IgD-negative memory B cell (primary cell): ENCODE measurements at regions not wholly inside any gene's neighbourhood (a gene's known extent, or its start where the extent isn't known, plus 50 kb on each side); places are given as distances from the start of the nearest gene placed in this dataset.
A peak's percentile ranks its signal among the peaks of the same experiment; 100 is the strongest.

Source experiments
- H3K27ac Mint-ChIP-seq, 3 donors: one replicate each; pipeline ENCODE4 v1.8.0; 2020 to 2022; ENCODE audit warnings: mild to moderate bottlenecking in 3 of 3, mixed read lengths in 3 of 3, moderate library complexity in 1 of 3
- H3K27me3 Mint-ChIP-seq: one replicate; pipeline ENCODE4 v1.8.0; 2021; ENCODE audit warnings: mixed read lengths
- H3K36me3 Mint-ChIP-seq: one replicate; pipeline ENCODE4 v1.8.0; 2020; ENCODE audit warnings: mild to moderate bottlenecking, mixed read lengths
- H3K4me1 Mint-ChIP-seq, 3 donors: one replicate each; pipeline ENCODE4 v1.8.0; 2020 to 2022; ENCODE audit warnings: mixed read lengths in 3 of 3, mild to moderate bottlenecking in 1 of 3
- H3K4me3 Mint-ChIP-seq, 4 donors: one replicate each; pipeline ENCODE4 v1.8.0; 2020 to 2022; ENCODE audit warnings: mild to moderate bottlenecking in 4 of 4, mixed read lengths in 4 of 4, moderate library complexity in 3 of 4
- H3K9me3 Mint-ChIP-seq, 3 donors: one replicate each; pipeline ENCODE4 v1.8.0; 2020 to 2021; ENCODE audit warnings: mixed read lengths in 3 of 3, mild to moderate bottlenecking in 1 of 3

- Mint-ChIP-seq H3K27me3 (peaks cover 2% of the 10 kb centered on the region), H3K4me1 (peaks cover 5 to 9% (median 9%) of the 10 kb centered on the region in 3 donors), H3K4me3 (no peak overlapping the region)
Observed at GRCh38 chr6:40799296-40800140, 212.4 kb upstream of the LRFN2 start.

GRCh38 chr6:40798069-40798770, 211.1 kb upstream of the LRFN2 start:
- no peaks in the 10 kb centered on the region for H3K36me3 Mint-ChIP-seq
- H3K27ac Mint-ChIP-seq = no peak overlapping the region
- H3K27me3 Mint-ChIP-seq = peaks cover 5% of the 10 kb centered on the region
- no peak overlapping the region for H3K4me3 Mint-ChIP-seq
- H3K4me1 Mint-ChIP-seq = peaks cover 0 to 1% (median 0%) of the 10 kb centered on the region in 3 donors
- H3K9me3 Mint-ChIP-seq = no peaks in the 10 kb centered on the region

More at GRCh38 chr6:40799296-40800140, 212.4 kb upstream of the LRFN2 start:
- Mint-ChIP-seq H3K36me3 (no peaks in the 10 kb centered on the region), H3K27ac (peak overlapping the region in 1 of 3 donors; percentile 83), H3K9me3 (no peaks in the 10 kb centered on the region)

DNA sequence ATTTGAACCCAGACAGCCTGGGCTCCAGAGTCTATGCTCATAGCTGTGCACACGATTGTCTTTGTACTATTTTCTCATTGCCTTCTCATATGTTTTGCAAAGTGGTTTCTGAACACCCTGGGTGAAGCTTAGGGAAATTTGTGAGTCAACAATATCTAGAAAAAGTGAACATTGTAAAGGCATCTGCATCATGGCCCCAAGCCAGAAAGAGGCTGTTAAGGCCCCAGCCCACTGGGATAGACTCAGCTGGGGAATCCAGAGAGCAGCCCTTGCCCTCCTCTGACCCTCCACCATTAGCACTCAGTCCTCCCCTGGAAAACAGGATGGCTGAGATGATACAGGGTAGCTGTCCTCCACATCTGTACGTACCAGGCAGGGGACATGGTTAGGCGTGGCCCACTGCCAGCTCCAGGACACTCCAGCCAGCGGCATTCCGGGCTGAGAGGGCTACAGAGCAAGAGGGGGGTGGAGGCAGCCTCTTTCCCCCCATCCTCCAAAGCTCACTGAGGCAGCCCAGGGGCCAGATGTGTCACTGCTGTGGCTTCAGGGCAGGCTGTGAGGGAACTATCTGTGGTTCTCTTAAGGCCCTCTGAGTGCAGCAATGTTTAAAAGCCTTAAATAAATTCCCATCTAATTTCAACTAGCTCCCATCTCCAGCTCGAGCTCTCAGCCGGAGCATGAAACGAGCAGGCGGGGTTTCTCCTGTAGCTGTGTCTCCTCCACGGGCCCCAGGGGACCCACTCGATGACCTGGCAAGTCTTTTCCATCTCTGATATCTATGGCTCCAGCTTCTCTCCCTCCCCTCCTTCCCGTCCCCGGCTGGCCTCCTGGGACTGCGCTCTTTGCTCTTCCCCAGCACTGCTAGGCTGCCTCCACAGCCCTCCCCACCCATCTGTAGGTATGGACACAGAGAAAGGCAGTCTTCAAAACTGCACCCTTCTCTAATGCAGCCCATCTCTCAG, 209.4 kb upstream of the LRFN2 start:
- H3K27ac Mint-ChIP-seq = no peak overlapping the region
- H3K4me1 Mint-ChIP-seq = peaks cover 0 to under 1% (median 0%) of the 10 kb centered on the region in 3 donors
- H3K4me3 Mint-ChIP-seq = no peak overlapping the region
- H3K9me3 Mint-ChIP-seq = no peaks in the 10 kb centered on the region
- H3K36me3 Mint-ChIP-seq = no peaks in the 10 kb centered on the region
- peaks cover 6% of the 10 kb centered on the region for H3K27me3 Mint-ChIP-seq

DNA sequence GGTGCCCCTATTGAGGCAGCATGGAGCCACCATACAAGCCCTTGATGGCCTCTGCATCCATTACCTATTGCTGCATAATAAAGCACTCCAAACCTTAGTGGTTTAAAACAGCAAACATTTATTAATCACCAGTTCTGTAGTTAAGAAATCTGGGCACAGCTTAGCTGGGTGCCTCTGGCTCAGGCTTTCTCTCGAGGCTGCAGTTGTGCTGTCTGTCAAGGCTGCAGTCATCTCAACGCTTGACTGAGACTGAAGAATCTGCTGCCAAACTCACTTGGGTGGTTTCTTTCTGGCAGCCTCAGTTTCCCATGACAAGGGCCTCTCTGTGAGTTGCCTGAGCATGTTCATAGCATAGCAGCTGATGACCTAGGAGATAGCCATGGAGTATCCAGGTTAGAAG, 207.4 kb upstream of the LRFN2 start:
- Mint-ChIP-seq H3K9me3 (no peaks in the 10 kb centered on the region), H3K4me3 (no peak overlapping the region), H3K36me3 (peaks cover 1% of the 10 kb centered on the region), H3K4me1 (peaks cover 0 to 2% (median 0%) of the 10 kb centered on the region in 3 donors), H3K27me3 (peaks cover 6% of the 10 kb centered on the region), H3K27ac (no peak overlapping the region)

GRCh38 chr6:40792183-40792582, 205.0 kb upstream of the LRFN2 start:
- Mint-ChIP-seq H3K4me3 (no peak overlapping the region), H3K27me3 (peaks cover 4% of the 10 kb centered on the region), H3K4me1 (peaks cover 5 to 6% (median 5%) of the 10 kb centered on the region in 3 donors), H3K9me3 (no peaks in the 10 kb centered on the region), H3K27ac (no peak overlapping the region), H3K36me3 (peaks cover 1% of the 10 kb centered on the region)

- no peak overlapping the region for H3K27ac Mint-ChIP-seq
- peaks cover 1% of the 10 kb centered on the region for H3K36me3 Mint-ChIP-seq
- peaks cover 5 to 6% (median 5%) of the 10 kb centered on the region in 3 donors for H3K4me1 Mint-ChIP-seq
- H3K4me3 Mint-ChIP-seq = no peak overlapping the region
- H3K27me3 Mint-ChIP-seq = peaks cover 4% of the 10 kb centered on the region
- peaks cover 0 to 2% (median 0%) of the 10 kb centered on the region in 3 donors for H3K9me3 Mint-ChIP-seq
Observed at GRCh38 chr6:40791004-40791403, 203.8 kb upstream of the LRFN2 start.

- Mint-ChIP-seq H3K27ac (peak overlapping the region in 1 of 3 donors; percentile 6), H3K27me3 (peaks cover 6% of the 10 kb centered on the region), H3K9me3 (peaks cover 0 to 2% (median 0%) of the 10 kb centered on the region in 3 donors), H3K4me1 (peaks cover 5 to 6% (median 5%) of the 10 kb centered on the region in 3 donors), H3K36me3 (peaks cover 1% of the 10 kb centered on the region), H3K4me3 (no peak overlapping the region)
Observed at GRCh38 chr6:40788661-40789655, 201.8 kb upstream of the LRFN2 start.

GRCh38 chr6:40782355-40782754, 195.2 kb upstream of the LRFN2 start:
- peaks cover 0 to 2% (median 0%) of the 10 kb centered on the region in 3 donors for H3K9me3 Mint-ChIP-seq
- H3K27ac Mint-ChIP-seq = no peak overlapping the region
- H3K4me1 Mint-ChIP-seq = no peaks in the 10 kb centered on the region
- H3K36me3 Mint-ChIP-seq = no peaks in the 10 kb centered on the region
- H3K27me3 Mint-ChIP-seq = peaks cover 9% of the 10 kb centered on the region
- H3K4me3 Mint-ChIP-seq = no peak overlapping the region

DNA sequence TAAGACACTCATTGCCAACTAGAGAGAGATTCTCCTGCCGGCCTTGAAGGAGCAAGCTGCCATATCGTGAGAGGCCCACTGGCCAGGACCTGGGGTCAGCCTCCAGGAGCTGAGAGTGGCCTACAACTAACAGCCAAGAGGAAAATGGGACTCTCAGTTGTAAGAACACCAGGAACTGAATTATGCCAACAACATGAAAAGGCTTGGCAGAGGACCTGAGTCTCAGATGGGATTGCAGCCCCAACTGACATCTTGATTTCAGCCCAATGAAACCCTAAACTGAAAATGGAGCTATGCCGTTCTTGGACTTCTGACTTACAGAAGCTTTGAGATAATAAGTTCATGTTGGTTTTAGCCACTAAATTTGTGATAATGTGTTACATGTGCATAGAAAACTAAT, 193.5 kb upstream of the LRFN2 start:
- Mint-ChIP-seq H3K4me1 (no peaks in the 10 kb centered on the region), H3K4me3 (no peak overlapping the region), H3K27me3 (peaks cover 9% of the 10 kb centered on the region), H3K9me3 (no peaks in the 10 kb centered on the region), H3K36me3 (no peaks in the 10 kb centered on the region), H3K27ac (no peak overlapping the region)

DNA sequence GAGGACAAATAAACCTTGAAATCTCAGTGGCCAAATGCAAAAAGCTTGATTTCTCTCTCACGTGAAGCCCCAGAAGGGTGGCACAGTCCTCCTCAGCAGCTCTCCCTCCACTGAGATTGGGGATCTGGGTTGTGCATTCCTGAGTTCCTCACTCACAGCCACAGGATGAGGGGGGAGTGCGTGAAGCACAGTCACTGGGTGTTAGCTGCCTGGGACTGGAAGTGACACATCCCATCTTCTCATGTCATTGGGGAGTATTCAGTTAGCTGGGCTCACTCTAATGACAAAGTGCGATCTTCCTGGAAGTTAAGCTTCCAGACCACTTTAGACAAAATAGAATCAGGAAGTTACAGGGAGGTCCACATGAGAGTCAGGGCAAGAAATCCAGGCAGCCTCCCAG, 192.2 kb upstream of the LRFN2 start:
- H3K4me1 Mint-ChIP-seq = no peaks in the 10 kb centered on the region
- H3K9me3 Mint-ChIP-seq = no peaks in the 10 kb centered on the region
- H3K4me3 Mint-ChIP-seq = no peak overlapping the region
- no peaks in the 10 kb centered on the region for H3K36me3 Mint-ChIP-seq
- peaks cover 4% of the 10 kb centered on the region for H3K27me3 Mint-ChIP-seq
- H3K27ac Mint-ChIP-seq = no peak overlapping the region

GRCh38 chr6:40778918-40779317, 191.8 kb upstream of the LRFN2 start:
- no peaks in the 10 kb centered on the region for H3K9me3 Mint-ChIP-seq
- H3K4me1 Mint-ChIP-seq = no peaks in the 10 kb centered on the region
- H3K4me3 Mint-ChIP-seq = no peak overlapping the region
- no peaks in the 10 kb centered on the region for H3K36me3 Mint-ChIP-seq
- H3K27ac Mint-ChIP-seq = no peak overlapping the region
- H3K27me3 Mint-ChIP-seq = peaks cover 4% of the 10 kb centered on the region

DNA sequence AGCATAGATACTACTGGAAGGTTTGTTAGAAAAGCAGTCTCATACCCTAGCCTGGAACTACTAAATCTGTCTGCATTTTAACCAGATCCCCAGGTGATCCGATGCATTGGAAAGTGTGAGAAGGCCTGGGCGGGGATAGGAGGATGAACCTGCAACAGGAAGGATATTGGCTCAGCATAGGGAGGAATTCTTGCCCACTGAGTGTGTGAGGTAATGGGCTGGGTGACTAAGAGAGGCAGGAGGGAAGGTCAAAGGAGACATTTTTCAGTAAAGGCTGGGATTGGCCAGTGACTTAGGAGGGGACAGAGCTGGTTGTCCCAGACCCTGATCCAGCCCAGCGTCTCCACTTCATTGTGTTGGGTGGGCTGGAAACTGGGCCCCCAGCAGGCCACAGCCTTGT, 191.0 kb upstream of the LRFN2 start:
- Mint-ChIP-seq H3K4me1 (no peaks in the 10 kb centered on the region), H3K27ac (no peak overlapping the region), H3K27me3 (peaks cover 4% of the 10 kb centered on the region), H3K9me3 (no peaks in the 10 kb centered on the region), H3K36me3 (peaks cover 1% of the 10 kb centered on the region), H3K4me3 (no peak overlapping the region)

GRCh38 chr6:40774932-40775331, 187.8 kb upstream of the LRFN2 start:
- Mint-ChIP-seq H3K4me3 (no peak overlapping the region), H3K36me3 (peaks cover 2% of the 10 kb centered on the region), H3K27me3 (peaks cover 6% of the 10 kb centered on the region), H3K4me1 (no peaks in the 10 kb centered on the region), H3K27ac (no peak overlapping the region), H3K9me3 (peaks cover 0 to 4% (median 0%) of the 10 kb centered on the region in 3 donors)

DNA sequence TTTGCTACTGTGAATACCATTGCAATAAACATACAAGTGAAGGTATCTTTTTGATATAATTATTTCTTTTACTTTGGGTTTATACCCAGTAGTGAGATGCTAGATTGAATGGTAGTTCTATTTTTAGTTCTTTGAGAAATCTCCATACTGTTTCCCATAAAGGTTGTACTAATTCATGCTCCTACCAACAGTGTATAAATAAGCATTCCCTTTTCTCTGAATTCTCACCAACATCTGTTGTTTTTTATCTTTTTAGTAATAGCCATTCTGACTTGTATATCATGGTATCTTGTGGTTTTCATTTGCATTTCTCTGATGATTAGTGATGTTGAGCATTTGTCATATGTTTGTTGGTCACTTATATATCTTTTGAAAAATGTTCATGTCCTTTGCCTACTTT, 183.6 kb upstream of the LRFN2 start:
- Mint-ChIP-seq H3K4me3 (no peak overlapping the region), H3K27me3 (peaks cover 4% of the 10 kb centered on the region), H3K4me1 (no peaks in the 10 kb centered on the region), H3K9me3 (peaks cover 0 to 6% (median 2%) of the 10 kb centered on the region in 3 donors), H3K36me3 (peaks cover 2% of the 10 kb centered on the region), H3K27ac (no peak overlapping the region)
